LHCN-M2 (cell line): ENCODE measurements at regions not wholly inside any gene's neighbourhood (a gene's known extent, or its start where the extent isn't known, plus 50 kb on each side); places are given as distances from the start of the nearest gene placed in this dataset.
"Not testable (repeated sequence)": the region's sequence is repeated elsewhere in the genome, so short reads cannot be mapped to it uniquely, and the experiment has no call there.

Experiments used
- DNase-seq: peaks from one replicate; pipeline ENCODE4 v3.0.0-alpha.2; 2012; ENCODE audit warnings: low read depth

DNA sequence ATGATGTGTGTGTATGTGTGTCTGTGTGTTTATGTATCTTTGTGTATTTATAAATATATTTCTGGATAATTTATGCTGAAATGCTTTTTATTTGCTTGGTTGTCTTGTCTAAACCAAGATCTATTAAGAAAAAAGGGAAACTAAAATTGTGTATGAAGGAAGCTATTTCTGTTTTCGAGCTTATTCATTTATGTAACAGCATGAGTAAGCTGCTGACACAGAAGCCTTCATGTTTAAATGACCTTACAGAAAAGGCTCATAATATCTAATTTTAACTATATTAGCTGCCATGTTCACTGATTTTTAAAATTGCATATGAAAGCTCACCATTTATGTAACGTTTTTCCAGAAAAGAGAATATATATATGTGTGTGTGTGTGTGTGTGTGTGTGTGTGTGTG lies 392.8 kb downstream of the PTH2R start:
- DNase-seq = no peak

DNA sequence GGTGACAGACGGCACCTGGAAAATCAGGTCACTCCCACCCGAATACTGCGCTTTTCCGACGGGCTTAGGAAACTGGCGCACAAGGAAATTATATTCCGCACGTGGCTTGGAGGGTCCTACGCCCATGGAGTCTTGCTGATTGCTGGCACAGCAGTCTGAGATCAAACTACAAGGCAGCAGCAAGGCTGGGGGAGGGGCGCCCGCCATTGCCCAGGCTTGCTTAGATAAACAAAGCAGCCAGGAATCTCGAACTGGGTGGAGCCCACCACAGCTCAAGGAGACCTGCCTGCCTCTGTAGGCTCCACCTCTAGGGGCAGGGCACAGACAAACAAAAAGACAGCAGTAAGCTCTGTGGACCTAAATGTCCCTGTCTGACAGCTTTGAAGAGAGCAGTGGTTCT lies 394.3 kb downstream of the PTH2R start:
- not testable (repeated sequence) for DNase-seq

DNA sequence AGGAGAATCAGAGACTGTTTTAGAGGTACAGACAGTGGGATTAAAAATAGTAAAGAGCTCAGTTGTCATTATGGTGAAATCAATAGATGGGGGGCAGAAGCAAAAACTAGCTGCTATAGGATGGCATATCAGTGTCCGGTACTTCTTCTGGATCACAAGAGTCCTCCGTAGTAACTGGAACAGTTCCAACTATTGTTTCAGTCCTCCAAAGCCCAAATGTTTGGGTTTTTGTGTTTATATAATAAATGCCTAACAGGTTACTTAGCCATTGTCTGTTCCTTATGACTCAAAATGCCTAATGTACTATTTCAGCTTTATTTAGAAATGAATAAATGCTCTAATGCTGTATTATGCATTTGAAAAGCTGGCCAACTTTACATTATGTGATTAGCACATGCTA lies 401.2 kb downstream of the PTH2R start:
- DNase-seq = no peak

DNA sequence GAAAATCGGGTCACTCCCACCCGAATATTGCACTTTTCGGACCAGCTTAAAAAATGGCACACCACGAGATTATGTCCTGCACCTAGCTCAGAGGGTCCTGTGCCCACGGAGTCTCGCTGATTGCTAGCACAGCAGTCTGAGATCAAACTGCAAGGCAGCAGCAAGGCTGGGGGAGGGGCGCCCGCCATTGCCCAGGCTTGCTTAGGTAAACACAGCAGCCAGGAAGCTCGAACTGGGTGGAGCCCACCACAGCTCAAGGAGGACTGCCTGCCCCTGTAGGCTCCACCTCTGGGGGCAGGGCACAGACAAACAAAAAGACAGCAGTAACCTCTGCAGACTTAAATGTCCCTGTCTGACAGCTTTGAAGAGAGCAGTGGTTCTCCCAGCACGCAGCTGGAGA lies 405.3 kb downstream of the PTH2R start:
- DNase-seq = not testable (repeated sequence)

DNA sequence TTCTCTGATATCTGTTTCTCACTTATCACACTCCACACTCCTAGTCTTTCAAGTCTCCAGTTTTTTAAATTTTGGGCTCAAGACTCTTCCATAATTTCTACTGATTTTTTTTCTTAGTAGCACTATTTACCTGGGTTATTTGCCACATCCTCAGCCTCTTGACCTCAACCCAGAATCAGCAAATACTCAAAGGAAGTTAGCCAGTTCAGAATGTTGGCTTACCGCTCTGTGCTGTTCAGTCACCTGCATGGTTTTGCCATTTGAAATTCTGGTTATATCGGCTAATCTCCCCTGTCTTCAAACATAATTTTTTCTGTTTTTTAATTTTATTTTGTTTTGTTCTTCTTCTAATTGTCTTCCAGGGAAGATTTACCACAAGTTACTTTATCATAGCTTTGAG lies 412.6 kb downstream of the PTH2R start:
- no peak for DNase-seq

DNA sequence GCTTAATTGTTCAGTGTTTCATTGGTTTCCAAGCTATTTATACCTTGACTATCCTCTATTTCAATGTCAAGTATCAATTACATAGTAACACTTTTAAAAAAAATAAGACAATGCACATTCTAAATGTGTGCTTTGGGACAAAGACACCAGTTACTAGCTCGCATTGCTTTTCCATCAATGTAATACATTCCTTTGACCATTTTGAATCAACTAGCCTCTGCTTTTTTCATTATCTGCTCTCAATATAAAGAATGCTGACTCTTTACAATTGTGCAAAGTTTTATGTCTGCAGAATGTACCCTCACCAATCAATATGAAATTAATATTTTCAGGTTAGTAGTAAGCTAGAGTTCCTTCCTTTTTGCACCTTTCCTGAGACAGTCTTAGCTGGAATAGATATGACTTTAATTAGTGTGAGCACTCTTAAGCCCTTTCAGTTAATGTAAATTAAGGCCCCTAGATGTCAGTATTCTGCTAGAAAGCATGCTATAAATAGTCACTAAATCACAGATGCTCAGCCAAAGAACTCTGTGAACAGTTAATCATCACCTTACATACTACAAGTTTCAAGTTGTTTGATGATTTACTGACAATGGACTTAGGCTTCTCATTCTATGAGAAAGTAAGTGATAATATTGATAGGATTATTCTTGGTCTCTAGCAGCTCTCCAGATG lies 413.6 kb downstream of the PTH2R start:
- DNase-seq = no peak

DNA sequence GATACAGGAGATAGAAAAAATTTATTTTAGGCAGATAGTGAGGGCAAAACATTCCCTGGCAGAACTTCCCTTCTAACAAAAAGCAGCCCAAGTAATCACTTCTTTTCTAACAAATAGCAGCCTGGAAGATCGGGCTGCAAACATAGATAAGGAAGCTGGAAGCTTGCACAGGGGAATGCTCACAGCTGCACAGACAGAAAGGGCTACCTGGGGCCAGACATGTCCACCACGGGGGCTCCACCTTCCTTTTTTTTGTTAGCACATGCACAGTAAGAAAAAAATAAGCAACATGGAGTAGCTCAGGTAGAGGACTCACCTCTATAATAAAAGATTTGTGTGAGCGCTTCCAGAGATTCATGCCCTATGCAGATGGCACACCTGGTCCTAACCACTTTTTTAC lies 420.5 kb downstream of the PTH2R start:
- DNase-seq = no peak

DNA sequence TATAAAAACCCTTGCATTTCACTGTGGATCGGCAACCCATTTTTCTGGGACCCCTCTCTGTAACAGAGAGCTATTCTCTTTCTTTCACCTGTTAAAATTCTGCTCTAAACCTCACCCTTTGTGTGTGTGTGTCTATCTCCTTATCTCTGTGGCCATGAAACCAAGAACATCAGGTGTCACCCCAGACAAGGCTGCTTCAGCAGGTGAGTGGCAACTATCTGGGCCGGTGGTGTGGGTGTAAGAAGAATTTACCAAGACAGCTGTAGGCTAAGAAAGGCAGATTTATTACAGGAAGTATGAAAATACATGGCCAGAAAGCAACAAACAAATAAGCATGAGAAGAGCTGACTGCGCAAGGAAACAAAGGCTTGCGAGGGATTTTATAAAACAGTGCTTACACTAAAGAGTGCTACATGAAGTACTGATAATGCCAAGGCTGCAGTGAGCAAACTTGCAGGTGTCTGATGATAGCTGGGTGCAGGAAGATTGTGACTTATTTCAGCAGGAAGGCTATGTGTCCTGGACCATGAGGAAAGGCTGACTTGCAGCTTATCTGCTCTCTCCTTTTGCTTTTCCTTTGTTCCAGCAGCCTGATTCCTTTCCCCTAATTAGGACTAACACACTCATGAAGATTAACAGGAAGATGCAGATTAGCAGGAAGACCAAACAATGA lies 421.1 kb downstream of the PTH2R start:
- no peak for DNase-seq

DNA sequence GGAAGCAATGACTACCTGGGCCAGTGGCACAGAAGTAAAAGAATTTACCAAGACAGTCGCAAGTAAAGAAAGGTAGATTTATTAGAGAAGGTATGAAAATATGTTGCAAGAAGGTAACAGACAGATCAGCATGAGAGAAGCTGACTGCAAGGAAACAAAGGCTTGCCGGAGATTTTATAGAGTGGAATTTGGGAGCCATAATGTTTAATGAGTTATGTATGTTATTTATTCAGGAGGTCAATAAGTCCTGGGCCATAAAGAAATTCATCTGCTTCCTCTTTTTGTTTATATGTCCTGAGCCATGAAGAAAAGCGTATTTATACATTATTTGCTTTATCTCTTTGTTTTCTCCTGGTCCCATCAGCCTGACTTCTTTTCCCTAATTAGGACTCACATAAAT lies 423.6 kb downstream of the PTH2R start:
- no peak for DNase-seq

DNA sequence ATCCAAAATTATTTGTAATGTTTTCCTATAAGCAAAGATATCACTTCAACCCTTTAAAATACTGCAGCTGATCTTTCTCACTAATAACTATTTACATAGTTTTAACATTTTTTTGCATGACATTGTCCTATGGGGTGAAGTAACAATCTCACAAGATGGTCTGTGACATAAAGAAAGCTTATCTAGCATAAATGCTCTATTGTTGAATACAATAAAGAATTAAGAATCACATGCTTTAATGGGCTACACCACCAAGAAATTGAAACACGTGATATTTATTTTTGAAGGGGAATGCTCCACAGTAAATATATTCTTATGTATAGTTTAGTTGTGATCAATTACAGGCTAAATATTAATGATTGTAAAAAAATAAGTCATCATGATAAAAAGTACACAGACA lies 441.1 kb downstream of the PTH2R start:
- DNase-seq = no peak

DNA sequence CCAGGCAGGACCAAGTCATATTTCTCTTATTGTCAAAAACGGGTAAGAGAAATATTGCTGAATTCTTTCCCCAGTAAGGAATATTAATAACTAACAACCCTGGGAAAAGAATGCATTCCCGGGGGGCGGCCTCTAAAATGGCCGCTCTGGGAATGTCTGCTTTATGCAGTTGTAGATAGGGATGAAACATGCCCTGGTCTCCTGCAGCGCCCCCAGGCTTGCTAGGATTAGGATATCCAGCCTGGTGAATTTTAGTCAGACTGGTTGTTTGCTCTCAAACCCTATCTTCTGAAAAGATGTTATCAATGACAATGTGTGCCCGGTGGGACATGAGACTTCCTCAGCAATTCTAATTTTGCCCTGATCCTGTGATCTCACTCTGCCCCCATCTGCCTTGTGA lies 448.1 kb downstream of the PTH2R start:
- no peak for DNase-seq

DNA sequence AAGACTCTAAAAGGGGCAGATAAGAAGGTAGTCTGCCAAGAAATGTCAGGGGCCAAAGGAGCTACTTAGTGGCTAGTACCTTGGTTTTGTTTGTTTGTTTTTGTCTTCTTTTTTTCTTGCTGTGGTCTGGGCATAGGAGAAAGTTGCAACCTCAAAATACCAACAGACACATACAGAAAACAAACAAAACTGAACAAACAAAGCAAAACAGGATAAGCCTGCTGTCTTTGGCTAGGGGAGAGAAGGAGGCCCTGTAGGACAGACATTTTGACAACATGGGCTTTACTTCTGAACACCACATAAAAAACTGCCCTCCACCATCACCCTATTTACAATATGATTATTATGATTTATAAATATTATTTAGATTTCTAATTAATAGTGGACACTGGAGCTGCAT lies 460.8 kb downstream of the PTH2R start:
- DNase-seq = no peak

DNA sequence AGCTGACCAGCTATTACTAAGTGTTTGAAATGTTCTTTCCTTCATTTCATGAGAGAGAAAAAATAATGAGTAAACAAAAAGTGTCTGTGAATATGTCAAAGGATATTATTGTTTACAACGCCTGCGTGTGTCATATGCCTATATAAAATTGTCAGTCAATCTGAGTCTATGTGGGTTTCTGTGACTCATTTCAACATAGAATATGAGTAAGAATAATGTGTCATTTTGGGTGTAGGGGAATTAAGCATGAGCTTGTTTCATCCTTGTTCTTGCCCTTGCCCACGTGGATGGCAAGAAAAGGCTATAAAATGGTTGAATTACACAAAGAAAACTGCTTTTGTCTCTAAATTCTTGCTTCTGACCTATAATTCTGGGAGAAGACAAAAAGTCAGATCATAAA lies 466.0 kb downstream of the PTH2R start:
- no peak for DNase-seq

DNA sequence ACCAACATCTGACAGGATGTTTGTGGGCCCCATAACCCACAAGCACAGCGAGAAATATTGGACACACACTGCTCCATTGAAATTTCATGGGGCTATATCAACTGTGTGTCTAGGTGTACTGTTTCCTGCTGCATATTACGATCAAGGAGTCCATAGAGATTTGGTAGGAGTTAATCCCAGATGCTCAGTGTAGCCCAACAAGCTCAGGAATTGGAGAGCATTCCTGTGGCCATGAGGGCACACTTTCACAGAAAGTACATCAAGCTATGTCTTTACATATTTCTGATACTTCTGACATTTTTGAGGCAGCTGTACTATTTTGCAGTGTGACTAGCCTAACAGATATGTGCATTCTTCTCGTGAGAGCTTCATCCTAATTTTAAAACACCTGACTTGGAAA lies 473.1 kb downstream of the PTH2R start:
- DNase-seq = no peak

DNA sequence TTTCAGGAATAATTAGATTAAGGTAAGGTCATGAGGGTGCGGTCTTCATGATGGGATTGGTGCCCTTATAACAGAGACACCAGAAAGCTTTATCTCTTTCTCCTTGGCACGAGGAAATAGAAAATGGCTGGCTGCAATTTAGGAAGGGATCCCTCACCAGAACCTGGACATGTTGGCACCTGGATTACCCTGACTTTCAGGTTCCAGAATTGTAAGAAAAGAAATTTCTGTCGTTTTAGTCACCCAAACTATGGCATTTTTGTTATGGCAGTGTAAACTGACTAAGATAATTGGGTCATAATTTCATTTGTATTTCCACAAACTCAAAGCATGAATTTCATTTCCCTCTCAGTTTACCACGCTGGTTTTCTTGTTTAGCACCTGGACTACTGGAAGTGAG lies 473.6 kb downstream of the PTH2R start:
- DNase-seq = no peak

DNA sequence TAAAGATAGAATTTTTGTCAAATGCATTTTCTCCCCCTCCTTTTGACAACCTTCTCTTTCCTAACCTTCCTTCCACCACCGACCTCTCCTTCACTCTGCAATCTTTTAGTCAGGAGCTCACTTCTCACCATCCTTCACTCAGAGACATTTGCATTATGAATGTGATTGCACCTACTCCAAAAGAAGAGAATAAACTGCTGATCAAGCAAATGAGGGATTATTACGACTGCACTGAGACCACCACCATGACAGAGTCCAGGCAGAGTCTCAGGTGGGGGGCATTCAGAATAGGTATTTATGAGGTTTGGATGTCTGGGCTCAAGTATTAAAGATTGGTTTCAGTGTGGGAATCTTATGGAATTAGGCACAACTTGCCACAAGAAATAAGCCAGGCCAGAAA lies 483.9 kb downstream of the PTH2R start:
- no peak for DNase-seq

DNA sequence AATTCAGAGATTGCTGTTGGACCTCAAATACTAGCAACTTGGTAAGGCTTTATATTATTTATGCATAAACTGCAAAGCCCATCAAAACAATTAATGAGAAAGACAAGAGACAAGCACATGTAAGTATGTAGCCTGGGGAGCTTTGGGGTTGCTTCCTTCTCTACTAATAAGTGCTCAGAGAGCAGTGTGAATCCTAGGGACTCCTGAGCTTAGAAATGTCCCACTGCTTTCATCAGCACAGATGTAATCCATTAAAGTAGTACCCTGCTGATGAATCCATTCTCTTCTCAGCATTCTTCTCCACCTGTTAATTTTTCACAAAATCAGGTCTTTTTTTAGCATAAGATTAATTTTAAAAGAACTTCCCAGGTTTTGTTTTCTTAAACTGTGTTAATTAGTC lies 485.6 kb downstream of the PTH2R start:
- DNase-seq = no peak

DNA sequence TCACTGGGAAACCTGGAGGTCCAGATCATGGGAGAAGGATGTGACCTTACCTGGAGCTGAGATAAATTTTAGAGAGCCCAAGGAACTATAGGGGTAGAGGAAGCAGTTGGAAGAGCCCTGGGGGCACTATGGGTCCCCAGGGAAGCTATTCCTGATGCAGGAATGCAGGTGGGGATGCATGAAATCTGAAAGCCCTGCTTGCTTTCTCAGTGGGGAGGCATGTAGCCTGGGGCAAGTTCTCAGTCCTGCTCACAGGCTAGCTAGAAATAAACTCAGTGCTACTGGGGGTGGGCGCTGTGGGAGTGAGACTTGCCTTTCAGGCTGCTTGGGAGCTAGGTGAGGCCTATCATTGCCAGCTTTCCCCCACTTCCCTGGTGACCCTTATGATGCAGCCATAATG lies 499.7 kb downstream of the PTH2R start:
- no peak for DNase-seq

DNA sequence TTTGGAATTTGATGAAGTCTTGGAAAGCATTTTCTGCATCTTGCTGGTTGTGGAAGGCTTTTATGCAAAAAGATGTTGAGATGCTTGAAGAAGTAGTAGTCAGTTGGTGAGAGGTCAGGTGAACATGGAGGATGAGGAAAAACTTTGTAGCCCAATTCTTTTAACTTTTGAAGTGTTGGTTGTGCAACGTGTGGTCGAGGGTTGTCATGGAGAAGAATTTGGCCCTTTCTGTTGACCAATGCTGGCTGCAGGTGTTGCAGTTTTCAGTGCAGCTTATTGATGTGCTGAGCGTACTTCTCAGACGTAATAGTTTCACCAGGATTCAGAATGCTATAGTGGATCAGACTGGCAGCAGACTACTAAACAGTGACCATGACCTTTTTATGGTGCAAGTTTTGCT lies 508.4 kb upstream of the MAP2 start:
- no peak for DNase-seq

DNA sequence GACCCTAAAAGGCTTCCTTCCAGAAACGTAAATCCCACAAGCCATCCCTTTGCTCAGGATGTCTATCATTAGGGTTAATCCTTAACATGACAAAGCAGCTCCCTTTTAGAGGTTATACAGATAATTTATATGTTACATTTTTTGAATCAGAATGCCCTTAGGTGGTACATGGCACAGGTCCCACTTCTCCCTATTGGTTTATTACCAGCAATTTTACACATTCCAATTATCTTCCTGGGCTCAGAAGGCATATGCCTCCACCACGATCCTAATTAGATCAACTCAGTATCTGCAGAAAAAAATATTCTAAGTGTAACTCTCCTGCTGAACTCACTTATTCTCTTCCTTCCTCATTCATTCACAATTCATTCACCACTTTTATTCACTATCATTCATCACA lies 507.0 kb upstream of the MAP2 start:
- no peak for DNase-seq

DNA sequence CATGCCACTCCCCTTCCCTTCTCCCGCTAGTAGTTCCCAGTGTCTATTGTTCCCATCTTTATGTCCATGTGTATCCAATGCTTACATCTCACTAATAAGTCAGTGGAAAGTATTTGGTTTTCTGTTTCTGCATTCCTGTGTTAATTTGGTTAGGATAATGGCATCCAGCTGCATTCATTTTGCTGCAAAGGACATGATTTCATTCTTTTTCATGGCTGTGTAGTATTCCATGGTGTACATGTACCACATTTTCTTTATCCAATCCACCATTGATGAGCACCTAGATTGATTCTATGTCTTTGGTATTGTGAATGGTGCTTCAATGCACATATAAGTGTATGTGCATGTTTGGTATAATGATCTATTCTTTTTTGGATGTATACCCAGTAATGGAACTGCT lies 502.5 kb upstream of the MAP2 start:
- not testable (repeated sequence) for DNase-seq

DNA sequence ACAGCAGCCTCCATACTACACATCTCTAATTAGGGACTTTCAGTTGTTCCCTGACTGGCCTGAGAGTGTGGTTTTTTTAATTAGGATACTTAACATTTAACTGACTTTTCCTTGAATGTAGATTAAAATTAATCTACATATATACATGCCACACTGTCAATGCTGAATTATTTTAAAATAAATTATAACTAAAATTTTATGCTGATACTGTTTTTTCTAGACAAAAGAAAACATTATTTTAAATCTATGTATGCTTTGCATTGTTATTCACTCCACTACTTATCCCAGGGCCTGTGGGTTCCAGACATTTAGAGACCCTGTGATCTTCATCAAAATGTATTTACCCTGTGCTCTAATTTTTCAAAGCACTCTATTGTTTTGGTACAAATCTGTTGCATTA lies 496.0 kb upstream of the MAP2 start:
- DNase-seq = no peak

DNA sequence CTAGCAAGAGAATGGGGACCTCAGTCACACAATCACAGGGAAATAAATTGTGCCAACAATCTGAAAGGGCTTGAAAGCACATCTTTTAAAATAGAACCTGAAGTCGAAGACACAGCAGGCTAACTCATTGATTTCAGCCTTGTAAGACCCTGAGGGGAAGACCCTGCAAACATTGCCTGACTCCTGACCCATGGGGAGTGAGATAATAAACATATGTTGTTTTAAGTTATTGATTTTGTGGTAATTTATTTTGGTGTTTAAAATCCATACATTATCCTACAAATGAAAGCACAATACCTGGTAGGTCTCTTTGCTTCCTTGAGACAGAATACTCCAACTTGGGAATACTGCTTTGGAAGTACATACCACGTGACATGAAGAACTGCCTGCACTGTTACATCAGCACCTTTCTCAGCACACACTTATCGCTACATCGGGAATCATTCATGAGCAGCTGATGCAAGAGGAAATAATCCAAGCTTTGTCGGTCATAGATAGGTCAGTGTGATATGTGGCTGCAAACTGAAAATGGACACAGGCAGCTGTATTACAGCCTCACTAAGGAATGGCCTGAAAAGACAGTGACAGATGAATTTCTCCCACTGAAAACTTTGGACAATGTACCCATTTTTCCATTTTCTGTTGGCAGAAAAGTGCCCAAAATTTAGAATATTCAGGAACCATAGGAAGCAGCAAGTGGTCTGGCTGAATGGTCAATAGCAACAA lies 494.5 kb upstream of the MAP2 start:
- DNase-seq = no peak
